HG02610 (cell line): ENCODE measurements at regions not wholly inside any gene's neighbourhood (a gene's known extent, or its start where the extent isn't known, plus 50 kb on each side); places are given as distances from the start of the nearest gene placed in this dataset.

Experiments used
- ATAC-seq: cut with Tn5 transposase; IDR thresholded peaks from one replicate; pipeline ENCODE4 v1.9.1; 2021; ENCODE audit warnings: mild to moderate bottlenecking, moderate library complexity; ENCODE audit not compliant: unreplicated experiment

- ATAC-seq = no peak
These were observed 213.2 kb upstream of the FOXN3 start for GRCh38 chr14:89630101-89630829.

- no peak for ATAC-seq
These were observed 212.3 kb upstream of the FOXN3 start for GRCh38 chr14:89629383-89629782.

- no peak for ATAC-seq
These were observed 211.5 kb upstream of the FOXN3 start for GRCh38 chr14:89628521-89628920.

GRCh38 chr14:89626233-89626806, 209.3 kb upstream of the FOXN3 start:
- ATAC-seq = no peak

GRCh38 chr14:89625731-89626232, 208.7 kb upstream of the FOXN3 start:
- no peak for ATAC-seq

GRCh38 chr14:89625244-89625713, 208.2 kb upstream of the FOXN3 start:
- no peak for ATAC-seq

GRCh38 chr14:89624500-89625156, 207.6 kb upstream of the FOXN3 start:
- no peak for ATAC-seq

- ATAC-seq = no peak
These were observed 205.0 kb upstream of the FOXN3 start for GRCh38 chr14:89621791-89622638.

- ATAC-seq = no peak
These were observed 204.0 kb upstream of the FOXN3 start for GRCh38 chr14:89621009-89621421.

GRCh38 chr14:89620436-89620835, 203.4 kb upstream of the FOXN3 start:
- no peak for ATAC-seq

GRCh38 chr14:89619596-89619995, 202.6 kb upstream of the FOXN3 start:
- ATAC-seq = no peak

- peak; percentile 72 for ATAC-seq
These were observed 201.9 kb upstream of the FOXN3 start for GRCh38 chr14:89618811-89619551.

GRCh38 chr14:89618330-89618708, 201.3 kb upstream of the FOXN3 start:
- ATAC-seq = no peak

- no peak for ATAC-seq
These were observed 200.7 kb upstream of the FOXN3 start for GRCh38 chr14:89617481-89618329.

- peak; percentile 51 for ATAC-seq
These were observed 199.9 kb upstream of the FOXN3 start for GRCh38 chr14:89616852-89617341.

GRCh38 chr14:89616425-89616824, 199.4 kb upstream of the FOXN3 start:
- no peak for ATAC-seq

- ATAC-seq = no peak
These were observed 198.4 kb upstream of the FOXN3 start for GRCh38 chr14:89615421-89615820.

GRCh38 chr14:89614009-89614691, 197.1 kb upstream of the FOXN3 start:
- no peak for ATAC-seq
